Neural progenitor cell (in vitro differentiated cells): ENCODE measurements at regions not wholly inside any gene's neighbourhood (a gene's known extent, or its start where the extent isn't known, plus 50 kb on each side); places are given as distances from the start of the nearest gene placed in this dataset.

Experiments
- DNase-seq: peaks from one replicate; pipeline ENCODE4 v3.0.0-alpha.2; 2016; ENCODE audit warnings: low spot score
- H2AFZ ChIP-seq: fragments of 200-600 bp; sonication (generic); replicated peaks from 2 replicates; pipeline ENCODE4 v1.6.1; 2016; ENCODE audit warnings: antibody characterized with exemption
- H3F3A ChIP-seq: fragments of 200-600 bp; sonication (generic); 2 replicates; pipeline ENCODE4 v1.6.1; 2016; ENCODE audit warnings: antibody characterized with exemption, low read depth
- H3K27ac ChIP-seq: fragments of 200-600 bp; sonication (generic); 2 replicates; pipeline ENCODE4 v1.5.1; 2016; ENCODE audit warnings: mild to moderate bottlenecking
- H3K27me3 ChIP-seq: fragments of 200-600 bp; sonication (generic); 2 replicates; pipeline ENCODE4 v1.6.1; 2016; ENCODE audit warnings: mild to moderate bottlenecking, moderate library complexity
- H3K36me3 ChIP-seq: fragments of 200-600 bp; sonication (generic); 2 replicates; pipeline ENCODE4 v1.5.1; 2016
- H3K4me1 ChIP-seq: fragments of 200-600 bp; sonication (generic); 2 replicates; pipeline ENCODE4 v1.6.1; 2016; ENCODE audit warnings: mixed run types
- H3K4me2 ChIP-seq: fragments of 200-600 bp; sonication (generic); 2 replicates; pipeline ENCODE4 v1.6.1; 2016
- H3K4me3 ChIP-seq: fragments of 200-600 bp; sonication (generic); 2 replicates; pipeline ENCODE4 v1.5.1; 2016
- H3K79me2 ChIP-seq: fragments of 200-600 bp; sonication (generic); 2 replicates; pipeline ENCODE4 v1.6.1; 2016; ENCODE audit warnings: low read depth
- H3K9ac ChIP-seq: fragments of 200-600 bp; sonication (generic); 2 replicates; pipeline ENCODE4 v1.6.1; 2016
- H3K9me3 ChIP-seq: fragments of 200-600 bp; sonication (generic); 2 replicates; pipeline ENCODE4 v1.5.1; 2016; ENCODE audit warnings: low read depth
- H4K20me1 ChIP-seq: fragments of 200-600 bp; sonication (generic); 2 replicates; pipeline ENCODE4 v1.6.1; 2016; ENCODE audit warnings: low read depth
- H3K27ac Mint-ChIP-seq: 3 replicates; pipeline ENCODE4 v1.8.0; 2021; ENCODE audit warnings: mixed read lengths
- H3K27me3 Mint-ChIP-seq: 2 replicates; pipeline ENCODE4 v1.8.0; 2022; ENCODE audit warnings: low read depth, mild to moderate bottlenecking, inconsistent platforms, moderate library complexity, mixed read lengths; ENCODE audit not compliant: insufficient read depth
- H3K36me3 Mint-ChIP-seq: 3 replicates; pipeline ENCODE4 v1.8.0; 2021; ENCODE audit warnings: mixed read lengths
- H3K4me1 Mint-ChIP-seq: 3 replicates; pipeline ENCODE4 v1.8.0; 2021; ENCODE audit warnings: mixed read lengths
- H3K4me3 Mint-ChIP-seq: 3 replicates; pipeline ENCODE4 v1.8.0; 2021; ENCODE audit warnings: mild to moderate bottlenecking, moderate library complexity, mixed read lengths
- H3K9me3 Mint-ChIP-seq: 3 replicates; pipeline ENCODE4 v1.8.0; 2020; ENCODE audit warnings: mixed read lengths
- EZH2 ChIP-seq: fragments of 200-600 bp; sonication (generic); IDR thresholded peaks from 2 replicates; pipeline ENCODE4 v1.6.1; 2017; ENCODE audit warnings: antibody characterized with exemption, mild to moderate bottlenecking, moderate library complexity
- EZH2phosphoT487 ChIP-seq: fragments of 200-600 bp; sonication (generic); IDR thresholded peaks from 2 replicates; pipeline ENCODE4 v1.6.1; 2017; ENCODE audit warnings: antibody characterized with exemption
- TF ChIP-seq, protein P1 (sequence below): fragments of 200-600 bp; sonication (generic); IDR thresholded peaks from 2 replicates; pipeline ENCODE4 v1.5.1; 2017; ENCODE audit warnings: antibody characterized with exemption, mild to moderate bottlenecking

DNA sequence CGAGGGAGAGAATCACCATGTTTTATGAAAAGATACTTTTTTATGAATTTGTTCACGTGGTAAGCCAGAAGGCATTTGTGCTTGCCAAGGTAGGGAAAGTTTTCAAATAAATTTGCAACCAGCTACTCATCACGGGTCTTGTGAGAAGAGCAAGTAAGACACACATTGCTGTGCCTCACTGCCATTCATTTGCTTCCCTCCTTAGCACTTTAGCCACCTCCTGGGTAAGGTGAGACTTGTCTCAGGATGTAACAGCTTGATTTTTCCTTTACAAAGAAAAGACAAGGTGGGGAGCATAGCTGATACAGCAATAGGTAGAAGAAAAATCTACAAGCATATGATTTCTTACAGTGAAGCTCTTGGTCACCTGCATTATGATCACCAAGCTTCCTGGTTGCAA lies 342.4 kb upstream of the GRM3 start:
- no peaks in the 10 kb centered on the region for H3K4me1 Mint-ChIP-seq
- Histone ChIP-seq H3K9me3 (no peaks in the 10 kb centered on the region), H2AFZ (peak overlapping the region; percentile 36), H3K79me2 (no peaks in the 10 kb centered on the region), H3K36me3 (no peaks in the 10 kb centered on the region), H3K4me1 (no peaks in the 10 kb centered on the region), H3K27me3 (no peaks in the 10 kb centered on the region), H3K27ac (no peak overlapping the region), H3K4me3 (no peak overlapping the region), H3K4me2 (no peak overlapping the region), H3K9ac (no peak overlapping the region), H3F3A (no peaks in the 10 kb centered on the region), H4K20me1 (no peaks in the 10 kb centered on the region)
- no peak for DNase-seq
- no peak for TF ChIP-seq EZH2
- TF ChIP-seq, protein P1, sequence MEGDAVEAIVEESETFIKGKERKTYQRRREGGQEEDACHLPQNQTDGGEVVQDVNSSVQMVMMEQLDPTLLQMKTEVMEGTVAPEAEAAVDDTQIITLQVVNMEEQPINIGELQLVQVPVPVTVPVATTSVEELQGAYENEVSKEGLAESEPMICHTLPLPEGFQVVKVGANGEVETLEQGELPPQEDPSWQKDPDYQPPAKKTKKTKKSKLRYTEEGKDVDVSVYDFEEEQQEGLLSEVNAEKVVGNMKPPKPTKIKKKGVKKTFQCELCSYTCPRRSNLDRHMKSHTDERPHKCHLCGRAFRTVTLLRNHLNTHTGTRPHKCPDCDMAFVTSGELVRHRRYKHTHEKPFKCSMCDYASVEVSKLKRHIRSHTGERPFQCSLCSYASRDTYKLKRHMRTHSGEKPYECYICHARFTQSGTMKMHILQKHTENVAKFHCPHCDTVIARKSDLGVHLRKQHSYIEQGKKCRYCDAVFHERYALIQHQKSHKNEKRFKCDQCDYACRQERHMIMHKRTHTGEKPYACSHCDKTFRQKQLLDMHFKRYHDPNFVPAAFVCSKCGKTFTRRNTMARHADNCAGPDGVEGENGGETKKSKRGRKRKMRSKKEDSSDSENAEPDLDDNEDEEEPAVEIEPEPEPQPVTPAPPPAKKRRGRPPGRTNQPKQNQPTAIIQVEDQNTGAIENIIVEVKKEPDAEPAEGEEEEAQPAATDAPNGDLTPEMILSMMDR, result no peak
- TF ChIP-seq EZH2phosphoT487, result no peak
- H3K36me3 Mint-ChIP-seq, result no peaks in the 10 kb centered on the region
- H3K9me3 Mint-ChIP-seq, result no peaks in the 10 kb centered on the region
- H3K4me3 Mint-ChIP-seq, result no peak overlapping the region
- no peak overlapping the region for H3K27ac Mint-ChIP-seq
- no peaks in the 10 kb centered on the region for H3K27me3 Mint-ChIP-seq

DNA sequence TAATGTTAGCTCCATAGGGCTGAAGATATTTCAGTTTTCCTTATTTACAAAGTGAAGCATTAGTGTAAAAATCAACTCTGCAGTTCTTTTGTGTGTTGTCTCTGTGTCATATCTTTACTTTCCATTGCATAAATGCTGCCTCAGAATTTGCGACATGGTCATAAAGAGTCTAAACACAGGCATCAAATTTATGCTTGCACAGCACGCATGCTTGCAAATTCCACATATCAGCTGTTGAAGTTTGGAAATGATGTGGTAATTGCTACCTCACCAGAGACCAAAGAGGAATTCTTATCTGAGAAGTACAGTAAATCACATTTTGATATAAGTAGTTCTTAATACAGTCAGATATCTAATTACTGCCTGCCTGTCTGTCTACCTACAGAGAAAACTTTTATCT lies 348.2 kb upstream of the GRM3 start:
- H3K36me3 Mint-ChIP-seq, result no peaks in the 10 kb centered on the region
- Histone ChIP-seq H2AFZ (no peak overlapping the region), H3K27ac (no peak overlapping the region), H3K79me2 (no peaks in the 10 kb centered on the region), H4K20me1 (no peaks in the 10 kb centered on the region), H3K9ac (no peak overlapping the region), H3F3A (no peaks in the 10 kb centered on the region), H3K4me3 (no peak overlapping the region), H3K36me3 (no peaks in the 10 kb centered on the region), H3K4me1 (no peaks in the 10 kb centered on the region), H3K27me3 (no peaks in the 10 kb centered on the region), H3K9me3 (no peaks in the 10 kb centered on the region), H3K4me2 (no peak overlapping the region)
- TF ChIP-seq, protein P1, result no peak
- no peak for TF ChIP-seq EZH2
- TF ChIP-seq EZH2phosphoT487, result no peak
- DNase-seq, result no peak
- no peaks in the 10 kb centered on the region for H3K27me3 Mint-ChIP-seq
- peaks cover 5% of the 10 kb centered on the region for H3K4me1 Mint-ChIP-seq
- no peak overlapping the region for H3K27ac Mint-ChIP-seq
- no peaks in the 10 kb centered on the region for H3K9me3 Mint-ChIP-seq
- H3K4me3 Mint-ChIP-seq, result no peak overlapping the region

DNA sequence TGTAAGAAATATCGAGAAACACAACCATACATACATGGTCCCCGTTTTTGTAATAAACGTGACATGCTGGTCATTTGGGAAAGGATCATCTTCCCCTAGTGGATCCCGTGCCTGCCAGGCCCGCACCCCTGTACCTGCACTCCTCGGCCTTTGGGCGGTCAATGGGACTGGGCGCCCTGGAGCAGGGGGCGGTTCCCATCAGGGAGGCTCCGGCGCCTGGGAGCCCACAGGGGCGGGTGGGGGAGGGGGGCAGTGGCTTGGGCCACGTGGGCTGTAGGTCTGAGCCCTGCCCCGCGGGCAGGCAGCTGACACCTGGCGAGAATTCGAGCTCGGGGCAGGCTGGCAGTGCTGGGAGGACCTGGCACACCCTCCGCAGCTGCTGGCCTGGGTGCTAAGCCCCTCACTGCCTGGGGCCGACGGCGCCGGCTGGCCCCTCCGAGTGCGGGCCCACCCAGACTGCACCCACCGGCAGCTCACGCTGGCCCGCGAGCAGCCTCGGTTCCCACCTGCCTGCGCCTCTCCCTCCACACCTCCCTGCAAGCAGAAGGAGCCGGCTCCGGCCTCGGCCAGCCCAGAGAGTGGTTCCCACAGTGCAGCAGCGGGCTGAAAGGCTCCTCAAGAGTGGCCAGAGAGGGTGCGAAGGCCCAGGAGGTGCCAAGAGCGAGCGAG lies 361.6 kb upstream of the GRM3 start:
- H3K27me3 Mint-ChIP-seq, result no peaks in the 10 kb centered on the region
- TF ChIP-seq, protein P1, result no peak
- TF ChIP-seq EZH2, result no peak
- no peak for TF ChIP-seq EZH2phosphoT487
- H3K27ac ChIP-seq, result no peak overlapping the region
- H3K27ac Mint-ChIP-seq, result no peak overlapping the region
- no peaks in the 10 kb centered on the region for H3K4me1 ChIP-seq
- H3K9ac ChIP-seq, result no peak overlapping the region
- H3K36me3 Mint-ChIP-seq, result no peaks in the 10 kb centered on the region
- DNase-seq, result no peak
- no peaks in the 10 kb centered on the region for H3K9me3 Mint-ChIP-seq
- no peak overlapping the region for H3K4me3 Mint-ChIP-seq
- H3K4me2 ChIP-seq, result no peak overlapping the region
- H4K20me1 ChIP-seq, result no peaks in the 10 kb centered on the region
- no peaks in the 10 kb centered on the region for H3K36me3 ChIP-seq
- no peaks in the 10 kb centered on the region for H3K4me1 Mint-ChIP-seq
- no peak overlapping the region for H2AFZ ChIP-seq
- H3K27me3 ChIP-seq, result no peaks in the 10 kb centered on the region
- no peaks in the 10 kb centered on the region for H3K9me3 ChIP-seq
- H3K4me3 ChIP-seq, result no peak overlapping the region
- no peaks in the 10 kb centered on the region for H3K79me2 ChIP-seq
- no peaks in the 10 kb centered on the region for H3F3A ChIP-seq
